HCT116 (cell line): ENCODE measurements at regions not wholly inside any gene's neighbourhood (a gene's known extent, or its start where the extent isn't known, plus 50 kb on each side); places are given as distances from the start of the nearest gene placed in this dataset.

ENCODE experiments used
- CTCF ChIP-seq, 3 experiments: fragments of 200-600 bp in 1 of 3; sonication (generic) in 1 of 3; IDR thresholded peaks in 2 of 3; conservative IDR thresholded peaks in 1 of 3; 2 replicates each; pipeline ENCODE4 v1.5.1; 2012 to 2017; ENCODE audit warnings: low read depth in 2 of 3, low read length in 2 of 3, antibody characterized with exemption in 1 of 3, borderline replicate concordance in 1 of 3, control low read depth in 1 of 3, mild to moderate bottlenecking in 1 of 3, mixed read lengths in 1 of 3, mixed run types in 1 of 3, moderate library complexity in 1 of 3; ENCODE audit not compliant: insufficient read depth in 1 of 3
- EGR1 ChIP-seq: IDR thresholded peaks from 2 replicates; pipeline ENCODE4 v1.6.1; 2012; ENCODE audit warnings: low read depth
- EZH2 ChIP-seq: fragments of 200-600 bp; sonication (generic); IDR thresholded peaks from 2 replicates; pipeline ENCODE4 v1.6.1; 2017; ENCODE audit warnings: antibody characterized with exemption, mixed run types
- EZH2phosphoT487 ChIP-seq: fragments of 200-600 bp; IDR thresholded peaks from 2 replicates; pipeline ENCODE4 v1.6.1; 2018; ENCODE audit warnings: antibody characterized with exemption, borderline replicate concordance
- MAX ChIP-seq: IDR thresholded peaks from 2 replicates; pipeline ENCODE4 v1.6.1; 2012
- POLR2A ChIP-seq: IDR thresholded peaks from 2 replicates; pipeline ENCODE4 v1.7.0; 2011; ENCODE audit warnings: borderline replicate concordance; ENCODE audit not compliant: insufficient read depth, insufficient read length; ENCODE audit errors: extremely low read depth
- POLR2AphosphoS5 ChIP-seq: IDR thresholded peaks from 2 replicates; pipeline ENCODE4 v1.6.1; 2011; ENCODE audit warnings: mild to moderate bottlenecking, low read depth, low read length, moderate library complexity
- SIN3A ChIP-seq: IDR thresholded peaks from 2 replicates; pipeline ENCODE4 v1.6.1; 2012; ENCODE audit warnings: low read depth
- TCF7L2 ChIP-seq: IDR thresholded peaks from 2 replicates; pipeline ENCODE4 v1.7.0; 2011; ENCODE audit warnings: borderline replicate concordance, inconsistent platforms; ENCODE audit not compliant: insufficient read depth, insufficient read length; ENCODE audit errors: extremely low read depth
- YY1 ChIP-seq: IDR thresholded peaks from 2 replicates; pipeline ENCODE4 v1.6.1; 2011; ENCODE audit warnings: low read length, low read depth, moderate library complexity, mild to moderate bottlenecking; ENCODE audit not compliant: insufficient replicate concordance; ENCODE audit errors: extremely low read depth

- TF ChIP-seq EGR1 (no peak), POLR2A (no peak), MAX (no peak), TCF7L2 (no peak), CTCF (IDR thresholded peaks at IDR 0.05 in 2 of 3, conservative IDR thresholded peaks at IDR 0.05 in 1 of 3; ENCODE audit: borderline replicate concordance in 1 of 3, insufficient read depth in 1 of 3, low read depth in 2 of 3, low read length in 2 of 3) (no peak), EZH2phosphoT487 (no peak), POLR2AphosphoS5 (no peak), SIN3A (no peak), YY1 (no peak), EZH2 (no peak)
These were observed 84.8 kb downstream of the KLF4 start for GRCh38 chr9:107404736-107405135.
